ENCODE measurements at regions not wholly inside any gene's neighbourhood (a gene's known extent, or its start where the extent isn't known, plus 50 kb on each side); places are given as distances from the start of the nearest gene placed in this dataset.
"Not testable (repeated sequence)": the region's sequence is repeated elsewhere in the genome, so short reads cannot be mapped to it uniquely, and the experiment has no call there.

- no peak for DNase-seq
Observed at GRCh38 chr16:6709736-6710135, 622.9 kb upstream of the RBFOX1 start.

GRCh38 chr16:6708576-6709215, 623.9 kb upstream of the RBFOX1 start:
- DNase-seq: no peak

GRCh38 chr16:6704306-6704930, 628.2 kb upstream of the RBFOX1 start:
- DNase-seq: no peak

- no peak for DNase-seq
Observed at GRCh38 chr16:6701096-6701495, 631.5 kb upstream of the RBFOX1 start.

GRCh38 chr16:6698548-6698947, 634.1 kb upstream of the RBFOX1 start:
- no peak for DNase-seq

GRCh38 chr16:6695666-6696065, 637.0 kb upstream of the RBFOX1 start:
- DNase-seq: no peak

GRCh38 chr16:6694636-6695035, 638.0 kb upstream of the RBFOX1 start:
- DNase-seq: no peak

- DNase-seq: not testable (repeated sequence)
Observed at GRCh38 chr16:6693418-6693817, 639.2 kb upstream of the RBFOX1 start.

GRCh38 chr16:6692874-6693273, 639.8 kb upstream of the RBFOX1 start:
- no peak for DNase-seq

GRCh38 chr16:6690741-6691140, 641.9 kb upstream of the RBFOX1 start:
- no peak for DNase-seq

- no peak for DNase-seq
Observed at GRCh38 chr16:6689643-6690042, 643.0 kb upstream of the RBFOX1 start.

GRCh38 chr16:6687593-6687992, 645.1 kb upstream of the RBFOX1 start:
- DNase-seq: no peak

- DNase-seq: no peak
Observed at GRCh38 chr16:6684076-6684673, 648.5 kb upstream of the RBFOX1 start.

GRCh38 chr16:6682142-6682811, 650.4 kb upstream of the RBFOX1 start:
- DNase-seq: no peak

- no peak for DNase-seq
Observed at GRCh38 chr16:6678586-6678985, 654.1 kb upstream of the RBFOX1 start.

GRCh38 chr16:6674071-6674470, 658.6 kb upstream of the RBFOX1 start:
- no peak for DNase-seq

- DNase-seq: no peak
Observed at GRCh38 chr16:6672507-6672906, 660.1 kb upstream of the RBFOX1 start.

GRCh38 chr16:6667393-6667792, 665.3 kb upstream of the RBFOX1 start:
- DNase-seq: no peak

GRCh38 chr16:6665126-6665525, 667.5 kb upstream of the RBFOX1 start:
- DNase-seq: no peak

- DNase-seq: no peak
Observed at GRCh38 chr16:6663668-6664067, 669.0 kb upstream of the RBFOX1 start.

- DNase-seq: no peak
Observed at GRCh38 chr16:6656760-6657159, 675.9 kb upstream of the RBFOX1 start.

- no peak for DNase-seq
Observed at GRCh38 chr16:6646891-6647290, 685.8 kb upstream of the RBFOX1 start.

- DNase-seq: no peak
Observed at GRCh38 chr16:6645768-6646568, 686.7 kb upstream of the RBFOX1 start.

Measured in activated gamma-delta T cell (primary cell).